GM12873 (cell line): ENCODE measurements at regions not wholly inside any gene's neighbourhood (a gene's known extent, or its start where the extent isn't known, plus 50 kb on each side); places are given as distances from the start of the nearest gene placed in this dataset.

Experiments
- TF ChIP-seq, protein P1 (sequence below): IDR thresholded peaks from 2 replicates; pipeline ENCODE4 v1.5.1; 2012; ENCODE audit warnings: low read depth, mild to moderate bottlenecking, moderate library complexity, low read length, control low read depth; ENCODE audit not compliant: insufficient read depth; ENCODE audit errors: missing control alignments

DNA sequence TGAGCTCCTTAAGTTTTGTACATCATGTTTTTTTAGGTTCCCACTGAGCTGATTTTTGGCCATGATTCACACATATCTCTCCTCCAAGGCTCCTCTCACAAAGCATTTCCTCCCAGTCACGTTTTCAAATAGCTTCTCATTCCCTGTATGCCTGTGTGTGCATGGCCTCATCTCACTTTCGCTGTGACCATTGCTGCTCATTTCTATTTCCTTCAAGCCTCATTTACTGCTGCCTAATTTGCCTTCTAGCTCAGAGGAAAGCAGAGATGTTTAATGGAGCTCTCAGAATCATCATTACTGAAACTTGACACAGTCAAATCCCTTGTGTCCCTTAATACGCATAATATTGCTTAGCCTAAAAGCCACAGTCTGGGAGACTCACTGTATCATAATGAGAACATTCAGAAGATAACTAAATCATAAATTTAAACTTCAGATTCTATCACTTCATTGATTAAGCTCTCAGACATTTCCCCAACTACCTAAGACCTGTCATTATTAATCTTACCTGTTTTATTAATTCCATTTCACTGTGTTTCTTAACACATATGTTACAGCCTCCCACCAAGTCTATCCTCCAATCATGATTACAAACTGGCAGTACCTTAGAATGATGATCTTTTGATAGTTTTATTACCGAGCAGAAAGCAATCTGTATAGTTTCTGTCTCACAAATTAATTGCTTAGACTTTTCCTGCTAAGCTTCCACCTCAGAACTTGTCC is 278.3 kb upstream of the PTGER4 start:
- TF ChIP-seq, protein P1, sequence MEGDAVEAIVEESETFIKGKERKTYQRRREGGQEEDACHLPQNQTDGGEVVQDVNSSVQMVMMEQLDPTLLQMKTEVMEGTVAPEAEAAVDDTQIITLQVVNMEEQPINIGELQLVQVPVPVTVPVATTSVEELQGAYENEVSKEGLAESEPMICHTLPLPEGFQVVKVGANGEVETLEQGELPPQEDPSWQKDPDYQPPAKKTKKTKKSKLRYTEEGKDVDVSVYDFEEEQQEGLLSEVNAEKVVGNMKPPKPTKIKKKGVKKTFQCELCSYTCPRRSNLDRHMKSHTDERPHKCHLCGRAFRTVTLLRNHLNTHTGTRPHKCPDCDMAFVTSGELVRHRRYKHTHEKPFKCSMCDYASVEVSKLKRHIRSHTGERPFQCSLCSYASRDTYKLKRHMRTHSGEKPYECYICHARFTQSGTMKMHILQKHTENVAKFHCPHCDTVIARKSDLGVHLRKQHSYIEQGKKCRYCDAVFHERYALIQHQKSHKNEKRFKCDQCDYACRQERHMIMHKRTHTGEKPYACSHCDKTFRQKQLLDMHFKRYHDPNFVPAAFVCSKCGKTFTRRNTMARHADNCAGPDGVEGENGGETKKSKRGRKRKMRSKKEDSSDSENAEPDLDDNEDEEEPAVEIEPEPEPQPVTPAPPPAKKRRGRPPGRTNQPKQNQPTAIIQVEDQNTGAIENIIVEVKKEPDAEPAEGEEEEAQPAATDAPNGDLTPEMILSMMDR = no peak

DNA sequence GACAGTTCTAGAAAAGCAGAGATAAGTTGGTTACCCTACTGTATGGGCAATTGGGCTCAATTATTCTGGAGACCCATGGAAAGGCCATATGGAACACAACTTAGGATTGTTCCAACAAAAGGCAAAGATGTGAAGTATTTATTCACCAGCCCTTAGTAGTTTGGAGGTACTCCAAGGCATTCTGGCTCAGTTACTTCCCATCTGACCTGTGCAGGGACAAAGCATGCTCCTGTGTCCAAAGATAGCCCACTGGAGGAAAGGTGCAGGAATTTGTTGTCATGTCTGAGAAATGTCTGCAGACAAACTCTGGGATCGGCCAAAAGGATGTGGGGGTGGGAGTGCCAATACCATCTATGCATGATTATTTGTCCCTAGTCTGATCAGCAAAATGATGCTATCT is 279.5 kb upstream of the PTGER4 start:
- TF ChIP-seq, protein P1 = no peak

DNA sequence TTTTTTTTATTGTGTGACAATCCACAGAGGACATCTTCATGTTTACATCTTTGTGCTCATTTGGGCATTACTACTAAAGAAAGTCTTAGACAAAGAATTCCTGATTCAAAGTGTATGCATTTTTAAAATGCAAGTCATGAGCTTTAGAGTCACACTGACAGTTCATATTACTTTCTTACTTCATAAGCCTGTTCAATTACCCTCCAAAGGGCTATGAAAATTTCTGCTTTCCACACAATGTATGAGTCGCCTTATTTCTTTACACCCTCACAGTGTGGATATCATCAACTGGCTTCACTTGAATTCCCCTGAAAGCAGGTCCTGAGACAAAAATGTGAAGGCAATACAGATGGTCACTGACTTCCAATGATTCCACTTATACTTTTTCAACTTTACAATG is 280.4 kb upstream of the PTGER4 start:
- TF ChIP-seq, protein P1 = no peak

DNA sequence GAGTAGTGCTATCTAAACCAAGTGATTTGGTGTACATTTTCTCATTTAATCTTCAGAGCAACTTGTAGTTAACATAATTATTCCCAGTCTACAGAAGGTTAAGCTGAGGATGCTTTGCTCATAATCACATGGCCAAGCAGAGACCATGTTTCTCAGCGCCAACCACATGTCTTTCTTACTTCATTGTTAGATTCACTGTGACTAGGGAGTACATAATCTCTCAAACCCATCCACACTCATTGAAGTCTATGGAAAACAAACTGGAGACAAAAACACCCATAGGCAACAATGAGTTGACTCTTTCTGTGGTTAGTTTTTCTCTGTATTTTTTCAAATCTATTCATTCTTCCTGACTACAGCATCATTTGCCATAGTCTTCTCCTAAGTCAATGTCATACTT is 281.7 kb upstream of the PTGER4 start:
- TF ChIP-seq, protein P1 = no peak

DNA sequence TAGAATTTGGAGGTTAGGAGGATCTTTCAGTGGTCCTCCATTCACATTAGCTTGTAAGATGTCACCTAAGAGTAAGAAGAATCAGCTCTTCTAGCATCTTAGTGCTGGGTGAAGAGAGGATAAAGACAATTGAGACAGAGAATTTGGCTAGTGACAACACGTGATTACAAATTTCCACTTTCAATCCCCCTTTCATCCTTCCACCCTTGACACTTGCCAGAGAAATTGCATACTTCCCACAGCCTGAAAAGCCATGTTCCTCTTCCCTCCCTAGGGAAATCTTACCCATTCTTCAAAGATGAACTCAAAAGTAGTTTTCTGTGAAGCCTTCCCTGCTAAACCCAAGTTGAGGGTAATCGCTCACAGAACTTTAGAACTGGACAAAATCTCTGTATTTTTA is 282.6 kb upstream of the PTGER4 start:
- TF ChIP-seq, protein P1 = no peak

DNA sequence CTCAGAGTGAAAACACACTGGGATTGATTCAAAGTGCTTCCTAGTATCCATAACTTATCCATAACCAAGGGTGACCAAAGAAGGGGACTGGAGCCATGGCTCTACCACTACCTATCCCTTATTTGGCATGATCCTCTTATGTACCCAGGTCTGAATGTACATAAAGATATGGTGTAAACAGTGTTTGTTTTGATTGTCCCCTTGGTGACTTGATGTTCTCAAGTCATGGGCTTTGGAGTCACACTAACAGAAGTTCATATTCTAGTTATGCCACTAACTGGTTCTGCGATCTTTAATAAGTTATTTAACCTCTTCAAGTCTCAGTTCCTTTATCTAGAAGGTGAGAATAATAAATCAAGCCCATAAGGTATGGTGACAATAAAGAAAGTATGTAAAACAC is 283.4 kb upstream of the PTGER4 start:
- TF ChIP-seq, protein P1 = no peak

DNA sequence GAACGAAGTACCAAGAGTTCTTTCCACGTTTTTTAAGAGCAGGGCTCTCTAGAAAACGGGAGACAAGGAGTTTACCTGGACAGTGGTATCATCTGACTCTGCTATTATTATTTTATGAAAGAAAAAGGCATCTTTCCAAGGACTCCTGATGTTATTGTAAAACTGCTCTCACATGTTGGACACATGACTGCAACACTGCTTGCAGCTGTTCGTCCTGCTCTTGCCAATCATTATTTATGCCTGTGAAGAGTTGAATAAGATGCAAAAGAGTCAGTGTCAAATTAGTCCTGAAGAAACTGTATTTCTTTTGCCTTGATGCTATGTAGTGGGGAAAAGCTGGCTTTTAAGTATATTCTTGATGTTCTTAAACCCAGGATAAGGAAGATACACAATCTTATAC is 284.5 kb upstream of the PTGER4 start:
- TF ChIP-seq, protein P1 = no peak
